HepG2 (cell line): ENCODE measurements at regions not wholly inside any gene's neighbourhood (a gene's known extent, or its start where the extent isn't known, plus 50 kb on each side); places are given as distances from the start of the nearest gene placed in this dataset.

Source experiments
- ELF3 ChIP-seq: IDR thresholded peaks from 2 replicates; pipeline ENCODE4 v1.6.1; 2016; ENCODE audit warnings: missing genetic modification reagents, missing compliant biosample characterization
- HOXA5 ChIP-seq: sonication (generic); formaldehyde crosslinking; IDR thresholded peaks from 2 replicates; pipeline ENCODE4 v1.4.0; 2020; ENCODE audit warnings: missing genetic modification reagents
- MAFK ChIP-seq, 2 experiments: IDR thresholded peaks in 1 of 2; conservative IDR thresholded peaks in 1 of 2; 2 replicates each; pipeline ENCODE4 v1.6.1; 2011; ENCODE audit warnings: improper control_type of control experiment in 2 of 2, low read length in 2 of 2
- NONO ChIP-seq, 2 experiments: fragments of 450-650 bp in 1 of 2; sonication (generic) in 1 of 2; formaldehyde crosslinking in 1 of 2; IDR thresholded peaks in 1 of 2; conservative IDR thresholded peaks in 1 of 2; 2 replicates each; pipeline versions ENCODE4 v1.6.1 to v1.8.0; 2017 to 2022; ENCODE audit warnings: mild to moderate bottlenecking in 1 of 2, missing genetic modification reagents in 1 of 2, moderate library complexity in 1 of 2
- SALL2 ChIP-seq: sonication (generic); formaldehyde crosslinking; IDR thresholded peaks from 2 replicates; pipeline ENCODE4 v1.8.1; 2023; ENCODE audit warnings: mild to moderate bottlenecking, missing genetic modification reagents, inconsistent platforms
- SOX6 ChIP-seq, 2 experiments: fragments of 450-650 bp in 1 of 2; sonication (generic) in 1 of 2; formaldehyde crosslinking in 1 of 2; IDR thresholded peaks; 2 replicates each; pipeline versions ENCODE4 v1.4.0 to v1.6.1; 2017 to 2020; ENCODE audit warnings: antibody characterized with exemption in 1 of 2, mild to moderate bottlenecking in 1 of 2, missing genetic modification reagents in 1 of 2
- ZBTB40 ChIP-seq, 2 experiments: fragments of 450-650 bp in 1 of 2; sonication (generic) in 1 of 2; formaldehyde crosslinking in 1 of 2; IDR thresholded peaks; 2 replicates each; pipeline versions ENCODE4 v1.6.1 to v1.8.0; 2016 to 2022; ENCODE audit warnings: antibody characterized with exemption in 1 of 2, mild to moderate bottlenecking in 1 of 2, missing genetic modification reagents in 1 of 2
- ZNF264 ChIP-seq: sonication (generic); formaldehyde crosslinking; IDR thresholded peaks from 2 replicates; pipeline ENCODE4 v1.4.0; 2020; ENCODE audit warnings: missing genetic modification reagents
- ZNF383 ChIP-seq: sonication (generic); formaldehyde crosslinking; IDR thresholded peaks from 2 replicates; pipeline ENCODE4 v1.4.0; 2020; ENCODE audit warnings: missing genetic modification reagents, mild to moderate bottlenecking, borderline replicate concordance
- ZNF777 ChIP-seq: sonication (generic); formaldehyde crosslinking; IDR thresholded peaks from 2 replicates; pipeline ENCODE4 v1.4.0; 2020; ENCODE audit warnings: missing genetic modification reagents
- TF ChIP-seq, protein P1 (sequence below): sonication (generic); formaldehyde crosslinking; IDR thresholded peaks from 2 replicates; pipeline ENCODE4 v1.5.0; 2020; ENCODE audit warnings: missing genetic modification reagents
- TF ChIP-seq, protein P2 (sequence below): sonication (generic); formaldehyde crosslinking; IDR thresholded peaks from 2 replicates; pipeline ENCODE4 v1.8.1; 2023; ENCODE audit warnings: mild to moderate bottlenecking, missing genetic modification reagents

DNA sequence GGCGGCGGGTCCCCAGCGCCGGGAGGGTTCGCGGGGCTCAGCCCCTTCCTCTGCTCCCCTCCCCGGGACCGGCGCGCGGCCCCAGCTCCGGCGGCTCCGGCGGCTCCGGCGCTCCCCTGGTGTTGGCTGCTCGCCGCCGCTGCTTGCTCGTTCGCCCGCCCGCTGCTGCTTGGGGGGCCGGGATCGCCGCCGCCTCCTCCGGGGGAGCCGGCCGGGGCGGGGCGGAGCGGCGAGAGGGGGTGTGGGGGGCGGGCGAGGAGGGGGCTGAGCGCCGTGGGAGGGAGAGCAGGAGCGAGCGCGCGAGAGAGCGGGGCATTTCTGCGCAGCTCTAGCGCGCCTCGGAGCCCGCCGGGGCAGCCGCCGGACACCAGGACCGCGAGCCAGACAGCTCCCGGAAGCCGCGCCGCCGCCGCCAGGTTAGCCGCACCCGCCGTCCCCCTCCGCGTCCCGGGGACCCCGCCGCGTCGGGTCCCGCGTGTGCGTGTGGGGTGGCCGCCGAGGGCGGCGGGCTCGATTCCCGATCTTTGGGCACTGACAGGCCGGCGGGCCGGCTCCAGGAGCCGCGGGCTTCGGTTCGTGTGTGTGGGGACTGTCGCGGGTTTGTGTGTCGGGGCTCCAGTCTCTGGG is 62.0 kb upstream of the EPB41L1 start (continued):
- no peak for TF ChIP-seq ZNF383 (CRISPR knock-in tag)
- no peak for TF ChIP-seq ELF3
- TF ChIP-seq ZBTB40 (IDR thresholded peaks at IDR 0.05), result no peak
- no peak for TF ChIP-seq ZBTB40 (CRISPR knock-in tag; IDR thresholded peaks at IDR 0.05)
- peak; percentile 59 for TF ChIP-seq ZNF777 (CRISPR knock-in tag)
- TF ChIP-seq SOX6 (IDR thresholded peaks at IDR 0.05), result no peak
- TF ChIP-seq SOX6 (CRISPR knock-in tag; IDR thresholded peaks at IDR 0.05), result no peak
- TF ChIP-seq MAFK (conservative IDR thresholded peaks at IDR 0.05 in 1 of 2, IDR thresholded peaks at IDR 0.05 in 1 of 2; ENCODE audit: low read length in 2 of 2), result no peak
- TF ChIP-seq NONO (IDR thresholded peaks at IDR 0.05), result no peak
- no peak for TF ChIP-seq NONO (CRISPR knock-in tag; conservative IDR thresholded peaks at IDR 0.05)
- TF ChIP-seq SALL2 (CRISPR knock-in tag), result no peak
- TF ChIP-seq, protein P1, sequence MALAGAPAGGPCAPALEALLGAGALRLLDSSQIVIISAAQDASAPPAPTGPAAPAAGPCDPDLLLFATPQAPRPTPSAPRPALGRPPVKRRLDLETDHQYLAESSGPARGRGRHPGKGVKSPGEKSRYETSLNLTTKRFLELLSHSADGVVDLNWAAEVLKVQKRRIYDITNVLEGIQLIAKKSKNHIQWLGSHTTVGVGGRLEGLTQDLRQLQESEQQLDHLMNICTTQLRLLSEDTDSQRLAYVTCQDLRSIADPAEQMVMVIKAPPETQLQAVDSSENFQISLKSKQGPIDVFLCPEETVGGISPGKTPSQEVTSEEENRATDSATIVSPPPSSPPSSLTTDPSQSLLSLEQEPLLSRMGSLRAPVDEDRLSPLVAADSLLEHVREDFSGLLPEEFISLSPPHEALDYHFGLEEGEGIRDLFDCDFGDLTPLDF (CRISPR knock-in tag), result no peak
- no peak for TF ChIP-seq HOXA5 (CRISPR knock-in tag)
- TF ChIP-seq, protein P2, sequence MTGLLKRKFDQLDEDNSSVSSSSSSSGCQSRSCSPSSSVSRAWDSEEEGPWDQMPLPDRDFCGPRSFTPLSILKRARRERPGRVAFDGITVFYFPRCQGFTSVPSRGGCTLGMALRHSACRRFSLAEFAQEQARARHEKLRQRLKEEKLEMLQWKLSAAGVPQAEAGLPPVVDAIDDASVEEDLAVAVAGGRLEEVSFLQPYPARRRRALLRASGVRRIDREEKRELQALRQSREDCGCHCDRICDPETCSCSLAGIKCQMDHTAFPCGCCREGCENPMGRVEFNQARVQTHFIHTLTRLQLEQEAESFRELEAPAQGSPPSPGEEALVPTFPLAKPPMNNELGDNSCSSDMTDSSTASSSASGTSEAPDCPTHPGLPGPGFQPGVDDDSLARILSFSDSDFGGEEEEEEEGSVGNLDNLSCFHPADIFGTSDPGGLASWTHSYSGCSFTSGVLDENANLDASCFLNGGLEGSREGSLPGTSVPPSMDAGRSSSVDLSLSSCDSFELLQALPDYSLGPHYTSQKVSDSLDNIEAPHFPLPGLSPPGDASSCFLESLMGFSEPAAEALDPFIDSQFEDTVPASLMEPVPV, result peak; percentile 54; the same call in 1 of the 2 replicates
- TF ChIP-seq ZNF264 (CRISPR knock-in tag), result no peak
